ENCODE measurements at regions not wholly inside any gene's neighbourhood (a gene's known extent, or its start where the extent isn't known, plus 50 kb on each side); places are given as distances from the start of the nearest gene placed in this dataset.
A peak's percentile ranks its signal among the peaks of the same experiment; 100 is the strongest.
"Not testable (repeated sequence)": the region's sequence is repeated elsewhere in the genome, so short reads cannot be mapped to it uniquely, and the experiment has no call there.

DNA sequence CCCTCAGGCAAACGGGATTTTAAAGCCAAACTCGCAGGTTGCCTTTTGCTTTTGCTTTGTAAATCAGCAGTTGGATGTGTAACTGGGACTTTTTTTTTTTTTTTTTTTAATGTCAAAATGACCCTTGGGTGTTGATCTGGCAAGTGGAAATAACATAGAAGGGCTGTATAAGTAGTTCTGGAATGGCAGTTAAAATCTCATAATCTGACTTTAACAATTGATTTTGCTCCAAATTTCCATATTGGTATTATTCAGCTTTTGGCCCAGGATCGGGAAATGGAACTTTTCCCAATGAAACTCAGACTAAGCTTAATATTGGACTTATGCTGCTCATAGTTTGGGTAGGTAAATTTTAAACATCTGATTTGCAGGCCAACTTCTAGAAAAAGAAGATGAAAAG is 346.8 kb upstream of the NUDT12 start:
- FAIRE-seq = no peak
- no peak for DNase-seq (ENCODE audit: insufficient read length, low spot score)

GRCh38 chr5:103908336-103909080 is 345.9 kb upstream of the NUDT12 start:
- DNase-seq (ENCODE audit: insufficient read length, low spot score) = no peak
- FAIRE-seq = no peak

DNA sequence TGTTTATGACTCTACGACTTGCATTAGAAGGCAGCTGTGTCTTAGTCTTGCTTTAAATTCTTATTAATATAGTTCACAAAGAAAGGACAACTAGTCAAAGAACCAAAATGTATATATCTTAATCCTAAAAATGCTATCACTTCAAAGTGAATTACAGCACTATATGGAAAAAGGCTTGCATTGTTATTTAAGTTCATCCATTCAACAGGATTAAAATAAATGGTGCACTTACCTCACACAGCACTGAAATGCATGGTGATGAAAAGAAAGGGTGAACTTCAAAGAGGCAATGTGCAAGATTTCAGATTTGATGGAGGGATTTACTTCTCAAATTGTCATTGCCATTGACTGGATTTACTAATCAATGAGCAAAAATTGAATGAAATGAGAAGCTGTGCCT is 344.4 kb upstream of the NUDT12 start:
- FAIRE-seq (no peak), DNase-seq (ENCODE audit: insufficient read length, low spot score) (no peak)

DNA sequence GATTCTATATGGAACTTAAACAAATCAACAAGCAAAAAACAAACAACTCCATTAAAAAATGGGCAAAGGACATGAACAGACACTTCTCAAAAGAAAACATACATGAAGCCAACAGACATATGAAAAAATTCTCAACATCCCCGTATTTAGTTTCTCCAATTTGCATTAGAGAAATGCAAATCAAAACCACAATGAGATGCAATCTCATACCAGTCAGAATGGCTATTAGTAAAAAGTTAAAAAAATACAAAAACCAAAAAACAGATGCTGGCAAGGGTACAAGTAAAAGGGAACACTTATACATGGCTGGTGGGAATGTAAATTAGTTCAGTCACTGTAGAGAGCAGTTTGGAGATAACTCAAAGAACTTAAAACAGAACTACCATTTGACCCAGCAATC is 342.1 kb upstream of the NUDT12 start:
- DNase-seq (ENCODE audit: insufficient read length, low spot score) = no peak
- FAIRE-seq = no peak

GRCh38 chr5:103902893-103903292 is 340.3 kb upstream of the NUDT12 start:
- FAIRE-seq = no peak
- no peak for DNase-seq (ENCODE audit: insufficient read length, low spot score)

DNA sequence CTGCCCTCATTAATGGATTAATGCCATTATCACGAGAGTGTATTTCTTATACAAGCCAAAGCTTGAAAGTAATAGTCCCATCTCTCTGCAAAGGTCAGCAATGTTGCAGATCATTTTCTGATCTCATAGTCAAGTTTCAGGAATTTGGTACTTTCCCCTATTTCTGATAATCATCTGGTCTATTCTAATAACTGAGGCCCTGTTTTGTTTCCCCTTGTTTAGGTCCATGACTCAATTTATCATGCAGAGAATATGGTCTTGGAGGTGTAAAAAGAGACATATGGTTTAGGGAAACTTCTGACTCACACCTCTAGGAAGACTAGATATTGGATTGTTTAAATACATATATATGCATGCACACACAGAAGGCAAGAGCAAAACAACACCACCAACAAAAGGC is 339.3 kb upstream of the NUDT12 start:
- DNase-seq (ENCODE audit: insufficient read length, low spot score) = no peak
- no peak for FAIRE-seq

GRCh38 chr5:103896593-103896992 is 334.0 kb upstream of the NUDT12 start:
- FAIRE-seq = no peak
- no peak for DNase-seq (ENCODE audit: insufficient read length, low spot score)

- DNase-seq (ENCODE audit: insufficient read length, low spot score) = no peak
- FAIRE-seq = no peak
Observed at GRCh38 chr5:103895738-103896137, 333.1 kb upstream of the NUDT12 start.

DNA sequence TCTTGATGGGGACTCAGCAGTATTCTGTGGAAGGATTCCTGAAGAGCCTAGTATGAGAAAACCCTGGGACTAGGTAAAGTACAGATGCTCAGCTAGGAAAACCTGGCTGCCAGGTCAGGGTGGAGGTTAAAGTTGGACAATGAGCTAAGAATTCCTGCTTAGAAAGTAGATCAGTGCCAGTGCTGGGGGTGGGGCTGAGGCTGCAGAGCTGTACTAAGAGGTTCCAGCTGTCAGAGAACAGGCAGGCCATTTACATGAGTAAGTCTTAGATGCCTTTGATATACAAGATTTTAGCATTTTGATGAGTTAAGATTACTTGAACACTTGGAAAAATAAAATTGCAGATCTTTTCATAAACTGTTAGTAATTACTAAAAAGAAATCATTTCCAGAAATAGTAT is 332.3 kb upstream of the NUDT12 start:
- FAIRE-seq (no peak), DNase-seq (ENCODE audit: insufficient read length, low spot score) (no peak)

DNA sequence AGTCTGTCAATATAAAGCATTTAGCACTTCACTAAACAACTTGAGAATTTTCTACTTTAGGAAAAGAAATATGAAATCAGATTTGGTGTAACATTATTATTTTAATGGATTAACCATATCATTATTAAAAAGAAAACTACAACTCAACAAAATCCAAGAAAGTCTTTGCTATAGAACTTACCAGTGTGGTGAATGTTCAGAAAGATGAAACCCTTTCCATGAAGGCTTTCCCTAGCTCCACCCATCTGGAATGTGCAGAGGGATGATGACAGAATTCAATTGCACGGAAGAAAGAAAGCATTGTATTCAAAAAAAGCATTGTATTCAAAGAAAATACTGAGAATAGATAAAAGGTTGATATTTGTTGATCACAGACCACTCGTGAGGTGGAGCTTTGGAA is 328.6 kb upstream of the NUDT12 start:
- FAIRE-seq = no peak
- DNase-seq (ENCODE audit: insufficient read length, low spot score) = no peak

GRCh38 chr5:103890313-103890712 is 327.7 kb upstream of the NUDT12 start:
- FAIRE-seq = no peak
- no peak for DNase-seq (ENCODE audit: insufficient read length, low spot score)

- FAIRE-seq = no peak
- no peak for DNase-seq (ENCODE audit: insufficient read length, low spot score)
Observed at GRCh38 chr5:103889500-103890209, 327.1 kb upstream of the NUDT12 start.

DNA sequence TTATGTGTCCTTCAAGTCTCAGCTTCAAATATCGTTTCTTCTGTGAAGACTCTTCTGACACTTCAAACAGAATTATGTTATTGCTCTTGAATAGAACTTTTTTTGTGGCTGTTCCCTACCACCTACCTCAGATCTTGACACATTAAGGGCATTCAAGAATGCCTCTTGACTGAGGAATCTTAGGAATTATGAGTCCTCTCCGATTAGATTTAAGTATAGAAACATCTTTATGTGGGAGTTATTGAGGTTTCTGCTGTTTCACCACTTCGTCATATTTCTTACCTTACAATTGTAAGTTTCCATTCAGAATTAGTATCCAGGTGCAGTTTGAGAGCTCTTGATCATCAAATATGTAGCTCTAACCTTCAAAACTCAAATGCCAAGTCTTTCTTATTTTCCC is 324.2 kb upstream of the NUDT12 start:
- no peak for DNase-seq (ENCODE audit: insufficient read length, low spot score)

GRCh38 chr5:103883143-103883542 is 320.6 kb upstream of the NUDT12 start:
- DNase-seq (ENCODE audit: insufficient read length, low spot score) (no peak), FAIRE-seq (no peak)

More for the DNA sequence above, 324.2 kb upstream of the NUDT12 start:
- no peak for FAIRE-seq

DNA sequence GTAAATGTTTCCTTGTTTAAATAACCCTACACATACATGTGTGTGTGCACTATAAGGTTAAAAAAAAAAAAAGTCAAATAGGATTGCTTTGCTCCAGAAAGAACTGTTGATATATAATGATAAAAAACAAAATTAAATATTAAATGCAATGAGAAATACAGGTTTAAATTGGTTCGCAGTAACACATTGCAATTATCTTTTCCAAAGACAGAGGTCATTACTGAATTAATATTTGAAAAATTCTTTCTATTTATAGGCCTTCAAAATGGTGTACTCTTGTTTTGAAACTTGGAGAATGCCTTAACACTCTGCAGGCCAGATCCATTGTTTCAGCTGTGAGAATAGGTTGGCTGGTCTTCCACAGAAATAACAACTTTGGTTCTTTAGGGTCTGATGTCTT is 319.0 kb upstream of the NUDT12 start:
- DNase-seq (ENCODE audit: insufficient read length, low spot score) (no peak), FAIRE-seq (no peak)

- FAIRE-seq (peak; percentile 4), DNase-seq (ENCODE audit: insufficient read length, low spot score) (no peak)
Observed at GRCh38 chr5:103867857-103868598, 305.4 kb upstream of the NUDT12 start.

- no peak for DNase-seq (ENCODE audit: insufficient read length, low spot score)
- FAIRE-seq = no peak
Observed at GRCh38 chr5:103866169-103866568, 303.6 kb upstream of the NUDT12 start.

DNA sequence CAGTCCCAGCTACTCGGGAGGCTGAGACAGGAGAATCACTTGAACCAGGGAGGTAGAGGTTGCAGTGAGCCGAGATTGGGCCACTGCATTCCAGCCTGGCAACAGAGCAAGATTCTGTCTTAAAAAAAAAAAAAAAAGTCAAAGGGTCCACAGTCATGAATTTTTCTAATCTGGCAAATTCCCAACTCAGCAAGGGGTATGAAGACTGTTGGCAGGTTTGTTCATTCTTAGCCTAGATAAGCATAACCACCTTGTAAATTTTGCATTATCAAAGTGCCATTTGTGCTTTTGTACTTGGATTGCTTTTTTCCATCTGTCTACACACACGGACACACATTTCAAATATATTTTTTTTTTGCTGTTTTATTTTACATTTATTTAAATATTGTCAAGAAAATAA is 299.8 kb upstream of the NUDT12 start:
- no peak for DNase-seq (ENCODE audit: insufficient read length, low spot score)

GRCh38 chr5:103860327-103860726 is 297.7 kb upstream of the NUDT12 start:
- FAIRE-seq = no peak
- no peak for DNase-seq (ENCODE audit: insufficient read length, low spot score)

More for the DNA sequence above, 299.8 kb upstream of the NUDT12 start:
- FAIRE-seq = no peak

DNA sequence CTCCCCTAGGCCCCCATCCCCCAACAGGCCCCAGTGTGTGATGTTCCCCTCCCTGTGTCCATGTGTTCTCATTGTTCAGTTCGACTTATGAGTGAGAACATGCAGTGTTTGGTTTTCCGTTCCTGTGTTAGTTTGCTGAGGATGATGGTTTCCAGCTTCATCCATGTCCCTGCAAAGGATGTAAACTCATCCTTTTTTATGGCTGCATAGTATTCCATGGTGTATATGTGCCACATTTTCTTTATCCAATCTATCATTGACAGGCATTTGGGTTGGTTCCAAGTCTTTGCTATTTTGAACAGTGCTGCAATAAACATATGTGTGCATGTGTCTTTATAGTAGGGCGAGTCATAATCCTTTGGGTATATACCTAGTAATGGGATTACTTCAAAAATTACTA is 295.8 kb upstream of the NUDT12 start:
- FAIRE-seq; DNase-seq (ENCODE audit: insufficient read length, low spot score): not testable (repeated sequence)

DNA sequence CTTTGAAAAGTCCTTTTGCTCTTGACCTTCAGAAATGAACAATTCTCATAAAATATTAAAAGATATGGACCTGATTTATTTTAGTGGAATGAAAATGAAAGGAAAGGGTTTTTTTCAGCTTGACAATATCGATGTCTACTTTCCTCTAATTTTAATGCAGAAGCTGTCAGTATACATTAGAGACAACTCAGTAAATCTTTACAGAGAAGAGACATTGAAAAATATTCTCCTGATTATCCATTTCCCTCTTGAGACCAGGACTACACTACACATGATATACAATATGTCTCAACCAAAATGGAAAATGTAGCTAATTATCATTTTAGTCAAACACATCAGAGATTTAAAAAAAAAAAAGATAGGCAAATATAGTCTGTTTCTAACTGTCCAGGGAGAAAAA is 288.5 kb upstream of the NUDT12 start:
- FAIRE-seq (no peak), DNase-seq (ENCODE audit: insufficient read length, low spot score) (no peak)

- DNase-seq (ENCODE audit: insufficient read length, low spot score) = peak; percentile 31
- no peak for FAIRE-seq
Observed at GRCh38 chr5:103849934-103850333, 287.3 kb upstream of the NUDT12 start.
